ENCODE measurements at regions not wholly inside any gene's neighbourhood (a gene's known extent, or its start where the extent isn't known, plus 50 kb on each side); places are given as distances from the start of the nearest gene placed in this dataset.

GRCh38 chr12:98297538-98297937 is 217.9 kb upstream of the TMPO start:
- no peaks in the 10 kb centered on the region; the same call in 1 of the 2 replicates for H4K20me1 ChIP-seq (replicated peaks; ENCODE audit: control insufficient read depth, insufficient read depth, low read length)
- TF ChIP-seq, protein P1, sequence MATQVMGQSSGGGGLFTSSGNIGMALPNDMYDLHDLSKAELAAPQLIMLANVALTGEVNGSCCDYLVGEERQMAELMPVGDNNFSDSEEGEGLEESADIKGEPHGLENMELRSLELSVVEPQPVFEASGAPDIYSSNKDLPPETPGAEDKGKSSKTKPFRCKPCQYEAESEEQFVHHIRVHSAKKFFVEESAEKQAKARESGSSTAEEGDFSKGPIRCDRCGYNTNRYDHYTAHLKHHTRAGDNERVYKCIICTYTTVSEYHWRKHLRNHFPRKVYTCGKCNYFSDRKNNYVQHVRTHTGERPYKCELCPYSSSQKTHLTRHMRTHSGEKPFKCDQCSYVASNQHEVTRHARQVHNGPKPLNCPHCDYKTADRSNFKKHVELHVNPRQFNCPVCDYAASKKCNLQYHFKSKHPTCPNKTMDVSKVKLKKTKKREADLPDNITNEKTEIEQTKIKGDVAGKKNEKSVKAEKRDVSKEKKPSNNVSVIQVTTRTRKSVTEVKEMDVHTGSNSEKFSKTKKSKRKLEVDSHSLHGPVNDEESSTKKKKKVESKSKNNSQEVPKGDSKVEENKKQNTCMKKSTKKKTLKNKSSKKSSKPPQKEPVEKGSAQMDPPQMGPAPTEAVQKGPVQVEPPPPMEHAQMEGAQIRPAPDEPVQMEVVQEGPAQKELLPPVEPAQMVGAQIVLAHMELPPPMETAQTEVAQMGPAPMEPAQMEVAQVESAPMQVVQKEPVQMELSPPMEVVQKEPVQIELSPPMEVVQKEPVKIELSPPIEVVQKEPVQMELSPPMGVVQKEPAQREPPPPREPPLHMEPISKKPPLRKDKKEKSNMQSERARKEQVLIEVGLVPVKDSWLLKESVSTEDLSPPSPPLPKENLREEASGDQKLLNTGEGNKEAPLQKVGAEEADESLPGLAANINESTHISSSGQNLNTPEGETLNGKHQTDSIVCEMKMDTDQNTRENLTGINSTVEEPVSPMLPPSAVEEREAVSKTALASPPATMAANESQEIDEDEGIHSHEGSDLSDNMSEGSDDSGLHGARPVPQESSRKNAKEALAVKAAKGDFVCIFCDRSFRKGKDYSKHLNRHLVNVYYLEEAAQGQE (IDR thresholded peaks at IDR 0.05; ENCODE audit: borderline replicate concordance) = peak; percentile 52
- TF ChIP-seq, protein P1 (CRISPR knock-in tag; IDR thresholded peaks at IDR 0.05; ENCODE audit: low read depth) = no peak
- TF ChIP-seq SP1 (CRISPR knock-in tag; IDR thresholded peaks at IDR 0.05) = no peak
- DNase-seq (ENCODE audit: extremely low read depth in 1 of 4, low spot score in 3 of 4) = no peak
- intact Hi-C loops (cut with micrococcal nuclease) = no loop called here
- ATAC-seq = no peak
- WGBS (ENCODE audit: insufficient coverage, low coverage, missing lambda C conversion rate) = 0% methylated on average over 3 of the region's 3 CpGs
- H3K27ac ChIP-seq (ENCODE audit: extremely low read depth, low read depth, low read length) = no peak overlapping the region
- ChIA-PET CTCF (ENCODE audit: low intra/inter-chr PET ratio) (no interaction called here), POLR2A (interaction anchor here (0.6 kb wide), 1 partner anchor 1559 kb away, joined by 3 read pairs; no protein-coding TSS in a partner anchor)
- H3K9ac ChIP-seq (ENCODE audit: insufficient read depth in 1 of 2, low read depth in 2 of 2, low read length in 2 of 2) = no peak overlapping the region
- no peak for FAIRE-seq
- H3K4me1 ChIP-seq (replicated peaks in 1 of 2; ENCODE audit: control insufficient read depth in 2 of 2, insufficient read depth in 2 of 2, low read length in 2 of 2) = no peaks in the 10 kb centered on the region
- in situ Hi-C loops (cut with MboI) = no loop called here
- no peaks in the 10 kb centered on the region for H3K9me3 ChIP-seq (replicated peaks; ENCODE audit: control insufficient read depth, insufficient read depth, low read depth, low read length)
- no peaks in the 10 kb centered on the region for H3K36me3 ChIP-seq (ENCODE audit: control insufficient read depth, insufficient read depth, low read length)
- no peaks in the 10 kb centered on the region for H3K9me1 ChIP-seq (ENCODE audit: control insufficient read depth, insufficient read depth, low read length)
- no peaks in the 10 kb centered on the region for H3K79me2 ChIP-seq (ENCODE audit: control insufficient read depth, insufficient read depth, low read length)
- no peak overlapping the region for H3K4me2 ChIP-seq (ENCODE audit: insufficient read depth, low read length)
- H2AFZ ChIP-seq (ENCODE audit: low read depth, low read length) = no peak overlapping the region
- no peaks in the 10 kb centered on the region for H3K27me3 ChIP-seq (ENCODE audit: control insufficient read depth in 2 of 2, insufficient read depth in 2 of 2, low read length in 2 of 2)
- H3K4me3 ChIP-seq = no peak overlapping the region
- no TSS peak for BruUV-seq (replicated peaks)

All from K562 (cell line).